ENCODE measurements at regions not wholly inside any gene's neighbourhood (a gene's known extent, or its start where the extent isn't known, plus 50 kb on each side); places are given as distances from the start of the nearest gene placed in this dataset.

DNA sequence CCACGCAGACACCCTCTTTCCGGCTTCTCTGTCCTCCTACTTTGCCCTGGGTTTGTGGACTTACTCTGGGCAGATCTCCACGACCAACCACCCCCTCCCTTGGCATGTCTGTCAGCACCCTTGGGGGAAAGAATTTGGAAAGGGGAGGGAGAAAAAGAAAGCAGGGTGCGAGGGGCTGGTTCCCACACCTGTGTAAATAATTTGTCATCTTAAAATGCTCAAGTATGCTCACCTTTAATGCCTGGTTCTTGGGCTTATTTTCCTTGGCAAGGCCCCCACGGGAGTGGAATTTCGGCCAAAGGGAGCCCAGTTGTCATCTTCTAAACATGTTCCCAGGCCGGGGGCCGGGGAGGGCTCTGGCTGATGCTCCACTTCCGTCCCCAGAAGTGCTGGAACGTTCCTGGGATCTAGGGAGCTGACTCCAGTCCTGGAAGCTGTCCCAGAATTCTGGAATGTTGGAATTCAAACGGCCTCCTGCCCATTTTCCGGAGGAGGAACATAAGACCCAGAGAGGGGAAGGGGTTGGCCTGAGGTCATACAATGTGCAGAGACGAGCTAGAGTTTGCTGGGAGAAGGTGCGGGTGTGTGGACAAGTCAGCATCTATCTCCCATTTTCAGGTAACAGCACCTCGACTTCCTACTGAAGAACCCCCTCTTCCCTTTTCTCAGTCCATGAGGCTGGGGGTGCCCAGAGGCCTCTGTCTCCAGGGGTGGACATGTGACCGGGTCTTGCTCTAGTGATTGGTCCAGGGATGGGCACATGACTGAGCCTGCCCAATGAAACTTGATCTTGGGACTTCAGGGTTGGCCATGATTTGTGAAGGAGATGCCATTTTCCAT, 122.3 kb downstream of the CEBPB start:
- no peak for TF ChIP-seq POLR2A (IDR thresholded peaks at IDR 0.05; ENCODE audit: low read depth, low read length)
- no peak for TF ChIP-seq POLR2AphosphoS5 (IDR thresholded peaks at IDR 0.05; ENCODE audit: low read depth, low read length)
- TF ChIP-seq TAF1 (IDR thresholded peaks at IDR 0.05; ENCODE audit: low read depth, low read length): no peak
- TF ChIP-seq PAX5 (IDR thresholded peaks at IDR 0.05; ENCODE audit: insufficient read depth, low read length, severe bottlenecking): no peak
